Left renal pelvis (tissue), 4 donors: ENCODE measurements at regions not wholly inside any gene's neighbourhood (a gene's known extent, or its start where the extent isn't known, plus 50 kb on each side); places are given as distances from the start of the nearest gene placed in this dataset.
"Not testable (repeated sequence)": the region's sequence is repeated elsewhere in the genome, so short reads cannot be mapped to it uniquely, and the experiment has no call there.

Source experiments
- DNase-seq, 4 donors: peaks; one replicate each; pipeline ENCODE4 v3.0.0-alpha.2; 2013; ENCODE audit warnings: low read depth in 4 of 4, low spot score in 3 of 4

- no peak for DNase-seq
Measured at GRCh38 chr20:55540486-55540885, 464.8 kb downstream of the CBLN4 start.

GRCh38 chr20:55540013-55540412 lies 465.3 kb downstream of the CBLN4 start:
- DNase-seq, result no peak

DNA sequence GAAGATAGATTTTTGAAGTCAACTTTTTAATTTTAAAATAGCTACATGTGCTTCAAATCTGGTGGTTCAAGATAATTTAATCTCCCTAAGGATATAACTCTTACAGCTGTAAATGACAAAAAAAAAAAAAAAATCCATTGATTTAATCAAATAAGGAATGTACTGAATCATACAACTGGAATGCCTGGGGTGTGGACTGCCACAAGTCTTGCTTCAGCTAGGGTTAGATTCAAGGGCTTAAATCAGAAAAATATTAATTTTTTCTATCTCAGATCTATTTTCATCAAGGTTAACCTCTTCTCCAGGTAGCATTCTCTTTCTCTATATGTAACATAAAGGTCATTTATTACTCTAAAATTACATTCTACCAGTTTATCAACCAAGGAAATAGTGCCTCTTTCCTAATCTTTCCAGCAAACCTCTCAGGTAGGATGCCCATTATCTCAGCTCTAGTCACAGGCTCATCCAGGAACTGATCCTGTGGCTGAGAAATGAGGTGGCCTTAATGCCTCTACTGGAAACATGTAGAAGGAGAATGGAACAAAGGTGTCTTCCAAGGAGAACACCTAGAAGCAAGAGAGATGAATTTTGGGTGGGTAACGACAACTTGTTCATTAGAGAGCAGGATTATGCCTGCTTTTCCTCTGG lies 466.9 kb downstream of the CBLN4 start:
- no peak for DNase-seq

GRCh38 chr20:55535366-55535765 lies 470.0 kb downstream of the CBLN4 start:
- no peak for DNase-seq

DNA sequence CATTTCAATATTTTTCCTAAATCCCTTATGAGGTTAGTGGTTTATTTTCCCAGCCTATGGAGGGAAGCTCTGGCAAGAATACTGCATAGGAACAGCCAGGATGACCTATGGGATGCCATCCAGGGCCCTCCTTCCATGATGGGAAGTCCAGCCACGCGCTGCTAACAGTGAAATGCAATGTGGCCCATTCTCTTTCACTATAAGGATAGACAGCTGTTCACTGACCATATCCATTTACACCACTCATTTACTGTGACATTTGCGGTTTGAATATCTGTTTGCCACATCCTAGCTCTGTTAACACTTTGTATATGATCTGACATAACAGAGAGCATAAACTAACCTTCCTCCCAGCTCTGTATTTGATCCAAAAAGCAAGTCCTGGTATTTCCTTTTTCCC lies 471.7 kb downstream of the CBLN4 start:
- no peak for DNase-seq

GRCh38 chr20:55530763-55531162 lies 474.6 kb downstream of the CBLN4 start:
- DNase-seq, result no peak

DNA sequence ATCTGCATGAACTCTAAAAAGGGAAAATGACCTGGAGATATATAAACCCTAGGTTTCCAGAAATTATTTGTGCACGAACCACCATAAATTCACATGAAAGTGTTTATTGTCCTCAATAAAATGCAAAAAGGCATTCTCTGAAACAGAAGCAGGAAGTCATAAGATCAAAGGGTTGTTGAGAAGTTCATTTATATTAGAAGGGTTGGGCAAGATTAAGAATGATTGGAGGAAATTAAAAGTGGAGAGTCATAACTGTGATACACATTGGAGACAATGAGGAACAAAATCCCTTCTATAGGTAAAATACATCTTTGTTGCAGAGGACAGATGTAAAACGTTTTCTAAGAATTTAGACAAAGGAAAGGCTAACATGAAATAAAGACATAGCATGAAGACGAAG lies 476.8 kb downstream of the CBLN4 start:
- no peak for DNase-seq

GRCh38 chr20:55522296-55522815 lies 483.0 kb downstream of the CBLN4 start:
- DNase-seq, result no peak

GRCh38 chr20:55517584-55517983 lies 487.7 kb downstream of the CBLN4 start:
- not testable (repeated sequence) for DNase-seq

- DNase-seq, result no peak
Measured at GRCh38 chr20:55515832-55516231, 489.5 kb downstream of the CBLN4 start.

GRCh38 chr20:55514531-55514930 lies 490.8 kb downstream of the CBLN4 start:
- peak in 1 of 4 donors; percentile 44 for DNase-seq

- no peak for DNase-seq
Measured at GRCh38 chr20:55513954-55514353, 491.4 kb downstream of the CBLN4 start.

DNA sequence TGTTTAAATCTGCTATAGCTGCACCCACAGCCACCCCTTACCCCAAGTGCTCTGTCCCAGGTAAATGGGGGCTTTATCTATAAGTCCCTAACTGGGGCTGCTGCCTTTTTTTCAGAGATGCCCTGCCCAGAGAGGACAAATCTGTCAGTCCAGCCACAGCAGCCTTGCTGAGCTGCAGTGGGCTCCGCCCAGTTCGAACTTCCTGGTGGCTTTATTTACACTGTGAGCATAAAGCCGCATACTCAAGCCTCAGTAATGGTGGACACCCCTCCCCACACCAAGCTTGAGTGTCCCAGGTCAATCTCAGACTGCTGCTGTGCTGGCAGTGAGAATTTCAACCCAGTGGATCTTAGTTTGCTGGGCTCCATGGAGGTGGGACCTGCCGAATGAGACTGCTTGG lies 505.2 kb downstream of the CBLN4 start:
- no peak for DNase-seq

GRCh38 chr20:55488593-55488992 lies 516.7 kb downstream of the CBLN4 start:
- no peak for DNase-seq

DNA sequence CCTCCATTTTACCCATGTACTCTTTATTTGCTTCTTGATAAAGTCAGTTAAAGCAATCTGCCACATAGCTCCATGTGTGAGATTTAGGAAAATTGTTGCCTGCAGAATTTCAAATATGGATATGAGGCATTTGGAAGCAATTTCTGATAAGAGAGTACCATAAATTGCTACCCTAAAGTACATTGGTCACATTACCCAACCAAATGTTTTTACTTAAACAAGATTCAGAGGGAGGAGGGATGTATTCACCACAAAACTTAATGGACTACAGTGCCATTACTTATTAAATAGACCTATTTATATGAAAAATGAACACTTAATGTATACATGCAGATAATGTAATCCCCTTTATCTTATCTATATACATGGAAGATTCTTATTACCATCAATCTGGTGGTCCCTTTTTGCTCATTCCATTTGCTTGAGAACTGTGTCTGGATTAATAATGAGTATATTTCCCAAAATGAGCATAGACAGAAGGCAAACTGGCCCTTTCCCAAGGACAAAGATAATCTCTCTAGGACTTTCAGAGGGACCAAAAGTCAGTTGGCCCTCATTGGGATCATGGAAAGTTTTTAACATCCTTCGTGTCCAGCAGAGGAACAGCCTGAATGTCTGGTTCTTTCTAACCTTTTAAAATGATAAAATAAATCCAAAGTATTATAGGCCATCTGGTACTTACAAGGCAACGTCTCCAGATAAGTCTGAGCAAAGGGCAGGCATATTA lies 526.4 kb downstream of the CBLN4 start:
- DNase-seq, result no peak

DNA sequence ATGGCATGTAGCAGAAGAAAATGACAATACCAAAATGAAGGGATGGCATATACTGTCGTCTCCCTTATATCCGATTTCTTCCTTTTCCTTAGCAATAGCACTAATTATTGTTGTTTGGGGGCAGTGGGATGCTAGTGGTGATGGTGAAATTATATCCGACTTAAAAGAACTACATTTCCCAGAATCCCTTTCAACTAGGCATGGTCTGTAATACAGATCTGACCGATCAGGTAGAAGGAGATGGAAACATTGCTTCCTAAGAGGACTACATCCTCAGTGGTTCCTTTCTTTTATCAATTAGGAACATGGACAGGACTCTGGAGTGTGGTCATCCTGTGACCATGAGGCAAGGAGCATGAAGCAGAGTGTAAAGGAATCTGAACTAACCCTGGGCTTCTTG lies 532.6 kb downstream of the CBLN4 start:
- DNase-seq, result no peak

- DNase-seq, result no peak
Measured at GRCh38 chr20:55471052-55472006, 534.0 kb downstream of the CBLN4 start.

DNA sequence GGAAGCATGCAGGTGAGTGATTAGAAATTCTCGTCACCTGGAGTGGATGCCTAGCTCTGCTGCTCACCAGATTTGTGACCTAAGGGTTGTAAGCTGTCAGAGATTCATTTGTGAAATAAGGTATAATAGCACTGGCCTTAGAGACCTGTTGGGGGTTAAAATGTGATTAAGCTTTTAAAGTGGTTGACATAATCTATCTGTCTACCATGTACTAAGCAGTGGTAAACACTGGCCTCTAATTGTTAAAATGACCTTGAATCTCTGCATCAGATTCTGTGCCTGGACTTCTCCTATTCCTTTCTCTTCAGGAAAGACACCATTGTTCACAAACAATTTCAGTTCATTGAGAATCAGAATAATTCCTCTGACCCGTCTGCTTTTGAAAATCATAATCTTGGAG lies 536.2 kb downstream of the CBLN4 start:
- DNase-seq, result no peak

DNA sequence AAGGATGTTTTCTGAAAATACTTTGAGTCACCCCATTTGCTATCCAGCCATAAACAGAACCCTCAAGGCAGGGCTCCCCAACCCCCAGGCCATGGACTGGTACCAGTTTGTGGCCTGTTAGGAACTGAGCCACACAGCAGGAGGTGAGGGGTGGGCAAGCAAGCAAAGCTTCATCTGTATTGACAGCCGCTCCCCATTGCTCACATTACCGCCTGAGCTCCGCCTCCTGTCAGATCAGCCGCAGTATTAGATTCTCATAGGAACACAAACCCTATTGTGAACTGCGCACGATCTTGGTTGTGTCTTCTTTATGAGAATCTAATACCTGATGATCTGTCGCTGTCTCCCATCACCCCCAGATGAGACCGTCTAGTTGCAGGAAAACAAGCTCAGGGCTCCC lies 543.8 kb downstream of the CBLN4 start:
- no peak for DNase-seq

- DNase-seq, result no peak
Measured at GRCh38 chr20:55456316-55456940, 548.9 kb downstream of the CBLN4 start.

GRCh38 chr20:55449091-55449490 lies 556.2 kb downstream of the CBLN4 start:
- DNase-seq, result peak in 1 of 4 donors; percentile 31
